ENCODE measurements at regions not wholly inside any gene's neighbourhood (a gene's known extent, or its start where the extent isn't known, plus 50 kb on each side); places are given as distances from the start of the nearest gene placed in this dataset.
A peak's percentile ranks its signal among the peaks of the same experiment; 100 is the strongest.

- TF ChIP-seq, protein P1, sequence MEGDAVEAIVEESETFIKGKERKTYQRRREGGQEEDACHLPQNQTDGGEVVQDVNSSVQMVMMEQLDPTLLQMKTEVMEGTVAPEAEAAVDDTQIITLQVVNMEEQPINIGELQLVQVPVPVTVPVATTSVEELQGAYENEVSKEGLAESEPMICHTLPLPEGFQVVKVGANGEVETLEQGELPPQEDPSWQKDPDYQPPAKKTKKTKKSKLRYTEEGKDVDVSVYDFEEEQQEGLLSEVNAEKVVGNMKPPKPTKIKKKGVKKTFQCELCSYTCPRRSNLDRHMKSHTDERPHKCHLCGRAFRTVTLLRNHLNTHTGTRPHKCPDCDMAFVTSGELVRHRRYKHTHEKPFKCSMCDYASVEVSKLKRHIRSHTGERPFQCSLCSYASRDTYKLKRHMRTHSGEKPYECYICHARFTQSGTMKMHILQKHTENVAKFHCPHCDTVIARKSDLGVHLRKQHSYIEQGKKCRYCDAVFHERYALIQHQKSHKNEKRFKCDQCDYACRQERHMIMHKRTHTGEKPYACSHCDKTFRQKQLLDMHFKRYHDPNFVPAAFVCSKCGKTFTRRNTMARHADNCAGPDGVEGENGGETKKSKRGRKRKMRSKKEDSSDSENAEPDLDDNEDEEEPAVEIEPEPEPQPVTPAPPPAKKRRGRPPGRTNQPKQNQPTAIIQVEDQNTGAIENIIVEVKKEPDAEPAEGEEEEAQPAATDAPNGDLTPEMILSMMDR (IDR thresholded peaks at IDR 0.05 in 2 of 3, conservative IDR thresholded peaks at IDR 0.05 in 1 of 3; ENCODE audit: control insufficient read depth in 2 of 3, extremely low read depth in 1 of 3, insufficient read depth in 1 of 3, low read depth in 3 of 3, low read length in 3 of 3): no peak
- TF ChIP-seq ZZZ3 (IDR thresholded peaks at IDR 0.05; ENCODE audit: control insufficient read depth, insufficient read length, low read depth): no peak
- TF ChIP-seq HCFC1 (IDR thresholded peaks at IDR 0.05; ENCODE audit: low read length): no peak
- no peak for TF ChIP-seq RCOR1 (conservative IDR thresholded peaks at IDR 0.05; ENCODE audit: low read depth, low read length)
- no peak for TF ChIP-seq ATF3 (IDR thresholded peaks at IDR 0.05; ENCODE audit: borderline replicate concordance, extremely low read depth, low read depth, low read length)
- peak; percentile 87 for TF ChIP-seq MTA2 (IDR thresholded peaks at IDR 0.05; ENCODE audit: low read depth)
- peak; percentile 10; the same call in 1 of the 2 replicates for TF ChIP-seq RAD51 (IDR thresholded peaks at IDR 0.05)
- TF ChIP-seq, protein P2, sequence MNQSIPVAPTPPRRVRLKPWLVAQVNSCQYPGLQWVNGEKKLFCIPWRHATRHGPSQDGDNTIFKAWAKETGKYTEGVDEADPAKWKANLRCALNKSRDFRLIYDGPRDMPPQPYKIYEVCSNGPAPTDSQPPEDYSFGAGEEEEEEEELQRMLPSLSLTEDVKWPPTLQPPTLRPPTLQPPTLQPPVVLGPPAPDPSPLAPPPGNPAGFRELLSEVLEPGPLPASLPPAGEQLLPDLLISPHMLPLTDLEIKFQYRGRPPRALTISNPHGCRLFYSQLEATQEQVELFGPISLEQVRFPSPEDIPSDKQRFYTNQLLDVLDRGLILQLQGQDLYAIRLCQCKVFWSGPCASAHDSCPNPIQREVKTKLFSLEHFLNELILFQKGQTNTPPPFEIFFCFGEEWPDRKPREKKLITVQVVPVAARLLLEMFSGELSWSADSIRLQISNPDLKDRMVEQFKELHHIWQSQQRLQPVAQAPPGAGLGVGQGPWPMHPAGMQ (IDR thresholded peaks at IDR 0.05; ENCODE audit: borderline replicate concordance): no peak
- TF ChIP-seq TCF3 (IDR thresholded peaks at IDR 0.05; ENCODE audit: borderline replicate concordance, insufficient read depth, low read depth, low read length): no peak
- TF ChIP-seq YY1 (IDR thresholded peaks at IDR 0.05; ENCODE audit: low read depth, low read length): no peak
- TF ChIP-seq CBX5 (IDR thresholded peaks at IDR 0.05; ENCODE audit: low read depth): no peak
- TF ChIP-seq EGR1 (IDR thresholded peaks at IDR 0.05; ENCODE audit: borderline replicate concordance in 1 of 2, low read depth in 2 of 2, low read length in 2 of 2): no peak
- no peak for TF ChIP-seq E4F1 (IDR thresholded peaks at IDR 0.05; ENCODE audit: borderline replicate concordance, partially characterized antibody)
- no peak for TF ChIP-seq ZBTB11 (CRISPR knock-in tag; IDR thresholded peaks at IDR 0.05)
- TF ChIP-seq SRF (IDR thresholded peaks at IDR 0.05; ENCODE audit: low read depth in 2 of 2, low read length in 2 of 2): no peak
- no peak for TF ChIP-seq FOXK2 (IDR thresholded peaks at IDR 0.05)
- TF ChIP-seq TBL1XR1 (IDR thresholded peaks at IDR 0.05; ENCODE audit: low read depth, low read length): no peak
- TF ChIP-seq SMAD5 (IDR thresholded peaks at IDR 0.05; ENCODE audit: low read depth): no peak
- TF ChIP-seq PML (IDR thresholded peaks at IDR 0.05; ENCODE audit: low read length): no peak
- peak; percentile 59; the same call in 1 of the 2 replicates for TF ChIP-seq RUNX3 (IDR thresholded peaks at IDR 0.05; ENCODE audit: low read length)
- TF ChIP-seq TARDBP (IDR thresholded peaks at IDR 0.05; ENCODE audit: borderline replicate concordance): no peak
- no peak for TF ChIP-seq SREBF2 (IDR thresholded peaks at IDR 0.05; ENCODE audit: low read length)
- no peak for TF ChIP-seq RB1 (IDR thresholded peaks at IDR 0.05; ENCODE audit: borderline replicate concordance)
- TF ChIP-seq CBX3 (IDR thresholded peaks at IDR 0.05; ENCODE audit: borderline replicate concordance, low read depth): no peak
Measured at GRCh38 chr6:91719414-91719813, 1132.5 kb upstream of the MAP3K7 start (continued).

Data from GM12878 (cell line).